SU-DHL-6 (cell line): ENCODE measurements at regions not wholly inside any gene's neighbourhood (a gene's known extent, or its start where the extent isn't known, plus 50 kb on each side); places are given as distances from the start of the nearest gene placed in this dataset.

Experiments used
- CTCF ChIP-seq: fragments of 200-600 bp; sonication (generic); IDR thresholded peaks from one replicate; pipeline ENCODE4 v1.5.1; 2017; ENCODE audit warnings: antibody characterized with exemption, mild to moderate bottlenecking, low read length, moderate library complexity; ENCODE audit not compliant: insufficient read depth, poor library complexity, severe bottlenecking
- EZH2phosphoT487 ChIP-seq: fragments of 200-600 bp; sonication (generic), shearing (Covaris generic); conservative IDR thresholded peaks from 2 replicates; pipeline ENCODE4 v1.6.1; 2018; ENCODE audit warnings: mild to moderate bottlenecking, antibody characterized with exemption, low read length, moderate library complexity, mixed read lengths

GRCh38 chr6:9136141-9136822, 700.9 kb upstream of the SLC35B3 start:
- TF ChIP-seq CTCF (no peak), EZH2phosphoT487 (no peak)
